ENCODE measurements at regions not wholly inside any gene's neighbourhood (a gene's known extent, or its start where the extent isn't known, plus 50 kb on each side); places are given as distances from the start of the nearest gene placed in this dataset.
"Not testable (repeated sequence)": the region's sequence is repeated elsewhere in the genome, so short reads cannot be mapped to it uniquely, and the experiment has no call there.

- not testable (repeated sequence) for DNase-seq
Observed at GRCh38 chr10:23545866-23546265, 107.0 kb downstream of the OTUD1 start.

GRCh38 chr10:23556727-23557440 is 118.0 kb downstream of the OTUD1 start:
- DNase-seq = peak; percentile 41

- no peak for DNase-seq
Observed at GRCh38 chr10:23557777-23558176, 118.9 kb downstream of the OTUD1 start.

- DNase-seq = no peak
Observed at GRCh38 chr10:23558361-23558799, 119.5 kb downstream of the OTUD1 start.

GRCh38 chr10:23568996-23569395 is 130.1 kb downstream of the OTUD1 start:
- no peak for DNase-seq

DNA sequence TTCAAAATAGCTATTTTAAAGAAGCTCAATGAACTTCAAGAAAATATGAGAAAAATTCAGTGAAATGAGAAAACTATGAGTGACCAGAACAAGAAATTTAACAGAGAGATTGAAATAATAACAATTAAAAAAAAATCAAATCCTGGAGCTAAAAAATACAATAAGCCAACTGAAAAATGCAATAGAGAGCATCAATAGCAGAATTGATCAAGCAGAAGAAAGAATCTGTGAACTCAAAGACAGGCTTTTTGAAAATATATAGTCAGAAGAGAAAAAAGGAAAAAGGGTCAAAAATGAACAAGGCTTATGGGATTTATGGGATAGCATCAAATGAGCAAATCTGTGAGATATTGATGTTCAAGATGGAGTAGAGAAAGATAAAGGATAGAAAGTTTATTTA is 133.0 kb downstream of the OTUD1 start:
- DNase-seq = no peak

- DNase-seq = no peak
Observed at GRCh38 chr10:23581906-23582450, 143.1 kb downstream of the OTUD1 start.

- no peak for DNase-seq
Observed at GRCh38 chr10:23584396-23584795, 145.5 kb downstream of the OTUD1 start.

GRCh38 chr10:23585186-23585585 is 146.3 kb downstream of the OTUD1 start:
- DNase-seq = no peak

GRCh38 chr10:23585666-23586065 is 146.8 kb downstream of the OTUD1 start:
- no peak for DNase-seq

DNA sequence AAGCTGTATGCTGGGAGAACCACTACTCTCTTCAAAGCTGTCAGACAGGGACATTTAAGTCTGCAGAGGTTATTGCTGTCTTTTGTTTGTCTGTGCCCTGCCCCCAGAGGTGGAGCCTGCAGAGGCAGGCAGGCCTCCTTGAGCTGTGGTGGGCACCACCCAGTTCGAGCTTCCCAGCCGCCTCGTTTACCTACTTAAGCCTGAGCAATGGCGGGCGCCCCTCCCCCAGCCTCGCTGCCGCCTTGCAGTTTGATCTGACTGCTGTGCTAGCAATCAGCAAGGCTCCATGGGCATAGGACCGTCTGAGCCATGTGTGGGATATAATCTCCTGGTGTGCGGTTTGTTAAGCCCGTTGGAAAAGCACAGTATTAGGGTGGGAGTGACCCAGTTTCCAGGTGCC is 156.4 kb downstream of the OTUD1 start:
- not testable (repeated sequence) for DNase-seq

GRCh38 chr10:23604613-23605012 is 165.7 kb downstream of the OTUD1 start:
- no peak for DNase-seq

GRCh38 chr10:23606456-23606855 is 167.6 kb downstream of the OTUD1 start:
- DNase-seq = no peak

- DNase-seq = no peak
Observed at GRCh38 chr10:23608926-23609325, 170.1 kb downstream of the OTUD1 start.

- no peak for DNase-seq
Observed at GRCh38 chr10:23610626-23611307, 171.9 kb downstream of the OTUD1 start.

DNA sequence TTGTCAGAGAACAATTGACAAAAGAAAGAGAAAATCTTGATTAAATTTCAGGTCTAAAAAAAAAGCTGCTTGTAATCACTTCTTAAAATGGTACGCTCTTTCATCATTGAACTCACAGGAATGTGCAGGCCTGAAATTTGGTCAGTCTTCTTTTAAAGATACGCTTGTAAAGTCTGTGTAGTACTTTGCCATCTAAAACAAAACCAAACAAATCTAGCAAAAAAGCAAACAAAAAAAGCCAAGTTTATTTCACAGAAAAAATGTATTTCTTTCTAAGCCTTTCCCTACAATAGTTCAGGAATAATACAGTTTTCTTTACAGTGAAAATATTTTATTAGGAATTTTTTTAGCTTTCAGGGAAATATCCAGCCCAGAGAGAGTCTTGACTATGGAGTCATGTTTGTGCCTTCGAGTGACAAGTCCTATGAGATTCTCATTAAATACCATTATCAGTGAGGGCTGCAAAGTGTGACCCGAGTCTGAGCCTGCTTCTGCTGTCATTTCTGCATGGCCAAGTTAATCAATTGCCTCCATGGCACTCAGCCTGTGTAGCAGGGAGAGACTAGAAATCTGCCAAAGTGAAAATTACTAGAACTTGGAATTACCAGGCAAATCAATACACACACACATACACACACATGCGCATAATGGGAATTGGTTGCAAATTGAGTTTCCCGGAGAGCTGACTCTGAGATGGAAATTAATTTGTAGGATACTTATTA is 172.6 kb downstream of the OTUD1 start:
- no peak for DNase-seq

- DNase-seq = no peak
Observed at GRCh38 chr10:23613900-23614299, 175.0 kb downstream of the OTUD1 start.

DNA sequence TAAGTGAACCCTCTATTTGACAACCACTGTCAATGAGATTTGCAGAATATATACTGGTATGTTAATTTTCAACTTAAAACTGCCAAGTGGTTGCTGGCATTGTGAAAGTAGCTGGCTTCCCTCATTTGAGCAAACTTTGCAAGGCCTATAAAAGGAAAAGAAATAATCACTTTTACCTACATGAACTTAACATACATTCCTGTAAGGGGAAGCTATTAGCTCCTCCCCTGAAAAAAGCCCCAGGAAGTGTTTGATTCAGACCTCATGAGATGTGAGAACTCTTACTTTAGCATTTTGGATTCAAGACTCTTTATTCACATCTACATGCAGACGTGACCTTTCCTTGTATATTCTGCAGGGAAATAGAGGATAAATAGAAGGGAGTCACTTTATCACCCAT is 175.6 kb downstream of the OTUD1 start:
- DNase-seq = no peak

DNA sequence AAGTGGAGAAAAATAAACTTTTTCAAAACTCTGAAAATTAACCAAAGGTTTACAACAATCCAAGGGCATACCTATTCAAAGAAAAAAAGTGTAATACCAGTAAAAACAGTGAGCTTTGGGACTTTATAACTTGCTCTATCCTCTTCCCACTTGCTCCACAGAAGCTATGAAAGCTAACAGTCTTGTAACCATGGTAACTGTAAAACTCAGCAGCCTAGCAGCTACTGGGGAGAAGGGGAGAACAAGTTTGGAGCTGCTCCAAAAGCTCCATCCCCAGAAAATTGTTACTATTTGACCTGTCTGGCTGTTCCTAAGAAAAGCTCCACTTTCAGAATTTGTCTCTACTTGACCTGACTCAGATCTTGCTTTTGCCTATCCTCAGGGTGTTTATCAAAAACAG is 191.5 kb downstream of the OTUD1 start:
- no peak for DNase-seq

DNA sequence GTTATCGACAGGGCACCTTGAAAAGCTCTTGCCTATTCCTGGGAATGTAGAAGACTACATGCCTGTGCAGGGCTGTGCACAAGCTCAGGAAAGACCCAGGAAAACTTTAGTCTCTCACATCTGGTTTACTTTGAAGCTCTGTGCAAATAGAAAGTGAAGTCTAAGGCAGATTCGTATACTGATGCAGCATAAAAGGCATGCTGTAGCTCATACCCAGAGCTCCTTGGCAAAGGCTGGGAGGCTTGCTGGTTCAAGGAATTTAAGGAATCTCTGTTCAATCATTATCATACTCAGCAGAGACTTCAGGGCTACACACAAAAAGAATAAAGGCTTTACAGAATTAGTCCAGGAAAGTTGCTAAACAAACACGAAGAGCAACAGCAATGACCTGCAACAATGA is 192.0 kb downstream of the OTUD1 start:
- DNase-seq = no peak

DNA sequence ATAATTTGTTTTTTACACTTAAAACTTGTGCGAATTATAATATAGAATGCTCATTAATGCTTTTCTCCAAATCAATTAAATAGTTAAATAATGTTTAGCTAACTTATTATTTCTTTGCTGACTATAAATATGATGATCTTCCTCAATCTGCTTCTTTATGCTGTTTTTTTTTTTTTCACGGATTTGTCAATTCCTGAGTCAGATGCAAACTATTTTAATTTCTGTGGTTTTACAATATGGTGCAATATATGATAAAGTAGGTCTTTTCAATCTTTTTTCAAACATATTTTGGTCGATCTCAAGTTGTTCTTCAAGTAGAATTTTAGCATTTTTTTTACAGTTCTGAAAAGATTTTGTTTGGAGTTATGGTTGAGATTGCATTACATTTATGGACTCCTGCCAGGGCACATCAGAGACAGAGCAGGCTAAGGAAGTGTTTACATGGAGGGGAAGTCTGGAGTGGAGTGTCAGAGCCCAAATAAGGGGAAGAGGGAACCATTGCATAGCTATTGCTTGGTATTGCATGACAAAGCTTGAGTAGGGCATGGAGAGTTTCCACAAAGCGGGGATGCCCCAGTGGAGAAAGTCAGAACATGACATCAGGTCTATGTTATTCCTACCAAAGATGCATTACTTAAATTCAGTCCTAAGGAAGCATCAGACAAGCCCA is 204.4 kb downstream of the OTUD1 start:
- DNase-seq = peak; percentile 67

- DNase-seq = no peak
Observed at GRCh38 chr10:23648618-23649017, 209.7 kb downstream of the OTUD1 start.

GRCh38 chr10:23656735-23657134 is 217.9 kb downstream of the OTUD1 start:
- DNase-seq = peak; percentile 34

Data from GDM1 (cell line).